B cell (primary cell): ENCODE measurements at regions not wholly inside any gene's neighbourhood (a gene's known extent, or its start where the extent isn't known, plus 50 kb on each side); places are given as distances from the start of the nearest gene placed in this dataset.

Source experiments
- ATAC-seq: fragments of 200-7000 bp; cut with Tn5 transposase; one replicate; pipeline ENCODE4 v1.10.0; 2021; ENCODE audit warnings: low read depth, mild to moderate bottlenecking, moderate number of reproducible peaks, moderate library complexity
- CTCF ChIA-PET: fragments of 350-600 bp; sonication (Branson Sonifier 250); formaldehyde crosslinking; loops from one replicate; lab custom pipeline; 2021; ENCODE audit warnings: antibody characterized with exemption, inconsistent platforms; lab: Charles Lee
- POLR2A ChIA-PET: fragments of 350-600 bp; sonication (Branson Sonifier 250); formaldehyde crosslinking; loops from one replicate; lab custom pipeline; 2021; ENCODE audit warnings: antibody characterized with exemption; lab: Charles Lee
- DNase-seq: peaks from one replicate; pipeline ENCODE4 v3.0.0; 2013
- H2AFZ ChIP-seq: 2 replicates; pipeline ENCODE4 v1.6.1; 2012; ENCODE audit warnings: mild to moderate bottlenecking, low read depth, low read length; ENCODE audit not compliant: insufficient read depth, poor library complexity, severe bottlenecking
- H3K27ac ChIP-seq, 2 donors: 1 replicate in 1 of 2; 2 replicates in 1 of 2; pipeline ENCODE4 v1.5.1; 2012 to 2013; ENCODE audit warnings: low read length in 2 of 2, mild to moderate bottlenecking in 2 of 2, moderate library complexity in 1 of 2
- H3K27me3 ChIP-seq, 4 experiments: fragments of 200-600 bp in 1 of 4; sonication (generic) in 1 of 4; replicated peaks in 1 of 4; 1 replicate in 2 of 4; 2 replicates in 2 of 4; pipeline versions ENCODE4 v1.6.1 to v1.7.0; 2013 to 2016; ENCODE audit warnings: low read length in 3 of 4, mild to moderate bottlenecking in 2 of 4, mixed read lengths in 1 of 4, moderate library complexity in 1 of 4; ENCODE audit not compliant: insufficient read depth in 4 of 4, control insufficient read depth in 3 of 4; ENCODE audit errors: control extremely low read depth in 1 of 4
- H3K36me3 ChIP-seq, 2 experiments: replicated peaks in 1 of 2; 1 replicate in 1 of 2; 2 replicates in 1 of 2; pipeline versions ENCODE4 v1.6.1 to v1.7.1; 2013; ENCODE audit warnings: low read length in 1 of 2; ENCODE audit not compliant: insufficient read depth in 2 of 2, control insufficient read depth in 1 of 2; ENCODE audit errors: control extremely low read depth in 1 of 2, extremely low read depth in 1 of 2
- H3K4me1 ChIP-seq, 2 donors: fragments of 200-600 bp in 1 of 2; sonication (generic) in 1 of 2; 1 replicate in 1 of 2; 2 replicates in 1 of 2; pipeline versions ENCODE4 v1.5.1 to v1.6.1; 2013 to 2017; ENCODE audit warnings: low read length in 2 of 2; ENCODE audit not compliant: control insufficient read depth in 2 of 2, insufficient read depth in 2 of 2
- H3K4me2 ChIP-seq: replicated peaks from 2 replicates; pipeline ENCODE3; 2012; ENCODE audit warnings: mild to moderate bottlenecking, low read depth, low read length; ENCODE audit not compliant: poor library complexity, severe bottlenecking
- H3K4me3 ChIP-seq, 5 experiments: fragments of 200-600 bp in 1 of 5; sonication (generic) in 1 of 5; 1 replicate in 3 of 5; 2 replicates in 2 of 5; pipeline versions ENCODE4 v1.5.1 to v1.7.0; 2011 to 2016; ENCODE audit warnings: low read length in 4 of 5, mild to moderate bottlenecking in 4 of 5, low read depth in 2 of 5, control low read depth in 1 of 5, moderate library complexity in 1 of 5; ENCODE audit not compliant: insufficient read depth in 1 of 5; ENCODE audit errors: control extremely low read depth in 1 of 5, extremely low read depth in 1 of 5
- H3K79me2 ChIP-seq: fragments of 200-600 bp; sonication (generic); one replicate; pipeline ENCODE4 v1.6.0; 2016; ENCODE audit warnings: low read length; ENCODE audit not compliant: control insufficient read depth, insufficient read depth
- H3K9ac ChIP-seq: fragments of 200-600 bp; sonication (generic); 2 replicates; pipeline ENCODE4 v1.6.1; 2017; ENCODE audit warnings: mild to moderate bottlenecking, low read length, moderate library complexity
- H3K9me3 ChIP-seq, 3 donors: one replicate each; pipeline versions ENCODE4 v1.6.1 to v1.7.1; 2013; ENCODE audit warnings: low read length in 2 of 3; ENCODE audit not compliant: control insufficient read depth in 2 of 3, insufficient read depth in 1 of 3; ENCODE audit errors: control extremely low read depth in 1 of 3
- H4K20me1 ChIP-seq: 2 replicates; pipeline ENCODE4 v1.6.0; 2012; ENCODE audit warnings: mild to moderate bottlenecking, low read length; ENCODE audit not compliant: insufficient read depth, control insufficient read depth, poor library complexity, severe bottlenecking
- H3K27ac Mint-ChIP-seq: one replicate; pipeline ENCODE4 v1.8.0; 2021; ENCODE audit warnings: mixed read lengths
- H3K27me3 Mint-ChIP-seq: one replicate; pipeline ENCODE4 v1.8.0; 2021; ENCODE audit warnings: mixed read lengths
- H3K4me1 Mint-ChIP-seq: one replicate; pipeline ENCODE4 v1.8.0; 2021; ENCODE audit warnings: mixed read lengths
- H3K4me3 Mint-ChIP-seq: one replicate; pipeline ENCODE4 v1.8.0; 2021; ENCODE audit warnings: mixed read lengths
- H3K9me3 Mint-ChIP-seq: one replicate; pipeline ENCODE4 v1.8.0; 2022; ENCODE audit warnings: mixed read lengths; ENCODE audit not compliant: insufficient read depth
- CTCF ChIP-seq: fragments of 200-600 bp; IDR thresholded peaks from one replicate; pipeline ENCODE4 v1.8.0; 2022; ENCODE audit warnings: antibody characterized with exemption, mild to moderate bottlenecking
- EZH2 ChIP-seq: IDR thresholded peaks from 2 replicates; pipeline ENCODE4 v1.6.1; 2012; ENCODE audit warnings: borderline replicate concordance, low read depth, mild to moderate bottlenecking, moderate library complexity, low read length; ENCODE audit not compliant: insufficient read depth, poor library complexity, severe bottlenecking
- WGBS: methylation state at CpG from one replicate; pipeline ENCODE4 v1.1.5; 2013; ENCODE audit warnings: missing lambda C conversion rate; ENCODE audit not compliant: insufficient coverage; 5-methylcytosine and 5-hydroxymethylcytosine counted together
- intact Hi-C: fragments of 100-400 bp; cut with micrococcal nuclease; formaldehyde crosslinking; loops from one replicate; pipeline ENCODE4 v1.10.0; 2022

DNA sequence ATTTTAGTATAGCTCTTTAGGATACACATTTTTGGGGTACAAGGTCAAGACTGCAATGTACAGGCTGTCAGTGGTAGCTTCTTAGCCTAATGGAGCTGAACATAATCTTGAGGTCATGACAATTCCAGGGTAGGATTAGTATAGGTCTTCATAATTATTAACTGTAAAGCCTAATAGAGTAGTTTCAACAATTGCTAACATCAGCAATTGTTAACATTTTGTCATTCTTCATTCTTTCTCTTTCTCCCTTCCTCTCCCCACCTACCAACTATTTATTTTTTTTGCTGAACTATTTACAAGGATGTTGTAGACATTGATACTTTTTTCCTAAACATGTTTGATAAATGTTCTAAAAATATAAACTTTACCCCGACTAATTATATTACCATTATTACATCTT, 461.3 kb upstream of the DCC start:
- no peak overlapping the region for H3K4me3 Mint-ChIP-seq
- H3K4me1 Mint-ChIP-seq: no peaks in the 10 kb centered on the region
- no peak overlapping the region for H3K27ac ChIP-seq
- H3K27me3 ChIP-seq: no peaks in the 10 kb centered on the region
- H4K20me1 ChIP-seq: no peaks in the 10 kb centered on the region
- no peak for TF ChIP-seq CTCF
- TF ChIP-seq EZH2: no peak
- no CpG with 5 or more reads among the region's 1 CpG for WGBS
- no peak overlapping the region for H3K4me2 ChIP-seq
- H2AFZ ChIP-seq: no peak overlapping the region
- H3K79me2 ChIP-seq: no peaks in the 10 kb centered on the region
- H3K9me3 ChIP-seq: peaks cover 0 to 10% (median 0%) of the 10 kb centered on the region in 3 donors
- no peak overlapping the region for H3K4me3 ChIP-seq
- no peaks in the 10 kb centered on the region for H3K36me3 ChIP-seq
- H3K27me3 Mint-ChIP-seq: no peaks in the 10 kb centered on the region
- CTCF ChIA-PET: no interaction called here
- no peak for DNase-seq
- H3K4me1 ChIP-seq: no peaks in the 10 kb centered on the region
- ATAC-seq: no peak
- POLR2A ChIA-PET: no interaction called here
- no peak overlapping the region for H3K9ac ChIP-seq
- no peak overlapping the region for H3K27ac Mint-ChIP-seq
- intact Hi-C loops: no loop called here
- no peaks in the 10 kb centered on the region for H3K9me3 Mint-ChIP-seq

- intact Hi-C loops: no loop called here
- Mint-ChIP-seq H3K4me3 (no peak overlapping the region), H3K9me3 (no peaks in the 10 kb centered on the region)
Observed at GRCh38 chr18:51879329-51879728, 460.7 kb upstream of the DCC start.

More at GRCh38 chr18:51879329-51879728, 460.7 kb upstream of the DCC start:
- no peaks in the 10 kb centered on the region for H3K4me1 ChIP-seq
- H3K4me3 ChIP-seq: no peak overlapping the region
- no peaks in the 10 kb centered on the region for H3K79me2 ChIP-seq
- H3K27ac ChIP-seq: no peak overlapping the region
- no peaks in the 10 kb centered on the region for H3K27me3 ChIP-seq
- H3K4me2 ChIP-seq: no peak overlapping the region
- no peaks in the 10 kb centered on the region for H4K20me1 ChIP-seq
- ChIA-PET CTCF (no interaction called here), POLR2A (no interaction called here)
- H2AFZ ChIP-seq: no peak overlapping the region
- Mint-ChIP-seq H3K4me1 (no peaks in the 10 kb centered on the region), H3K27me3 (no peaks in the 10 kb centered on the region), H3K27ac (no peak overlapping the region)
- ATAC-seq: no peak
- H3K9ac ChIP-seq: no peak overlapping the region
- H3K9me3 ChIP-seq: peaks cover 0 to 10% (median 0%) of the 10 kb centered on the region in 3 donors
- no peak for DNase-seq
- WGBS: no CpG with 5 or more reads among the region's 1 CpG
- no peaks in the 10 kb centered on the region for H3K36me3 ChIP-seq
- no peak for TF ChIP-seq EZH2
